HAP-1 (cell line): ENCODE measurements at regions not wholly inside any gene's neighbourhood (a gene's known extent, or its start where the extent isn't known, plus 50 kb on each side); places are given as distances from the start of the nearest gene placed in this dataset.

Source experiments
- DNase-seq, 2 experiments: peaks; one replicate each; pipeline ENCODE4 v3.0.0-alpha.2; 2016 to 2020; ENCODE audit warnings: low spot score in 2 of 2
- H3K27me3 ChIP-seq: fragments of 250-450 bp; sonication (Bioruptor Pico); 2 replicates; pipeline ENCODE4 v1.5.1; 2020; ENCODE audit warnings: low read depth, mild to moderate bottlenecking, moderate library complexity
- H3K36me3 ChIP-seq: fragments of 250-450 bp; sonication (Bioruptor Pico); replicated peaks from 2 replicates; pipeline ENCODE4 v1.5.1; 2020; ENCODE audit warnings: mild to moderate bottlenecking
- H3K4me1 ChIP-seq: fragments of 250-450 bp; sonication (Bioruptor Pico); 2 replicates; pipeline ENCODE4 v1.5.1; 2020; ENCODE audit warnings: mild to moderate bottlenecking
- H3K4me3 ChIP-seq: fragments of 250-450 bp; sonication (Bioruptor Pico); 2 replicates; pipeline ENCODE4 v1.5.1; 2020; ENCODE audit warnings: mild to moderate bottlenecking, moderate library complexity
- H3K9me3 ChIP-seq: fragments of 250-450 bp; sonication (Bioruptor Pico); 2 replicates; pipeline ENCODE4 v1.5.1; 2020; ENCODE audit warnings: mild to moderate bottlenecking, moderate library complexity
- in situ Hi-C: fragments of 300-500 bp; cut with MboI; formaldehyde crosslinking; loops from 3 replicates; pipeline ENCODE4 v1.14.3; 2020; ENCODE audit warnings: low sequenced_read_pairs, inconsistent platforms, mixed read lengths

- H3K4me3 ChIP-seq, result no peak overlapping the region
- 0 out of 2 replicates have a peak, but pooled peaks cover under 1% of the 10 kb centered on the region for H3K27me3 ChIP-seq
- DNase-seq, result no peak
- no peaks in the 10 kb centered on the region for H3K4me1 ChIP-seq
- H3K36me3 ChIP-seq, result no peaks in the 10 kb centered on the region
- no peaks in the 10 kb centered on the region for H3K9me3 ChIP-seq
- in situ Hi-C loops, result no loop called here
These were observed 559.5 kb upstream of the PKN2 start for GRCh38 chr1:88124614-88125013.

GRCh38 chr1:88126467-88126866, 557.6 kb upstream of the PKN2 start:
- no peaks in the 10 kb centered on the region for H3K9me3 ChIP-seq
- H3K4me1 ChIP-seq, result no peaks in the 10 kb centered on the region
- no peak for DNase-seq
- H3K27me3 ChIP-seq, result 0 out of 2 replicates have a peak, but pooled peaks cover 2% of the 10 kb centered on the region
- H3K36me3 ChIP-seq, result no peaks in the 10 kb centered on the region
- in situ Hi-C loops, result no loop called here
- no peak overlapping the region for H3K4me3 ChIP-seq

GRCh38 chr1:88133991-88134390, 550.1 kb upstream of the PKN2 start:
- DNase-seq, result no peak
- Histone ChIP-seq H3K4me1 (peaks cover 14% of the 10 kb centered on the region), H3K4me3 (no peak overlapping the region), H3K36me3 (no peaks in the 10 kb centered on the region), H3K27me3 (0 out of 2 replicates have a peak, but pooled peaks cover 2% of the 10 kb centered on the region), H3K9me3 (no peaks in the 10 kb centered on the region)
- in situ Hi-C loops, result no loop called here

GRCh38 chr1:88134983-88135921, 548.8 kb upstream of the PKN2 start:
- Histone ChIP-seq H3K4me3 (no peak overlapping the region), H3K27me3 (no peaks in the 10 kb centered on the region), H3K36me3 (no peaks in the 10 kb centered on the region), H3K9me3 (no peaks in the 10 kb centered on the region), H3K4me1 (peaks cover 14% of the 10 kb centered on the region)
- in situ Hi-C loops, result no loop called here
- no peak for DNase-seq

- Histone ChIP-seq H3K36me3 (no peaks in the 10 kb centered on the region), H3K4me1 (peaks cover 12% of the 10 kb centered on the region), H3K27me3 (no peaks in the 10 kb centered on the region), H3K4me3 (no peak overlapping the region), H3K9me3 (no peaks in the 10 kb centered on the region)
- in situ Hi-C loops, result no loop called here
- DNase-seq, result no peak
These were observed 544.4 kb upstream of the PKN2 start for GRCh38 chr1:88139633-88140032.

GRCh38 chr1:88140325-88140724, 543.7 kb upstream of the PKN2 start:
- no peak overlapping the region for H3K4me3 ChIP-seq
- no peak for DNase-seq
- in situ Hi-C loops, result no loop called here
- H3K4me1 ChIP-seq, result peaks cover 10% of the 10 kb centered on the region; the same call in 1 of the 2 replicates
- no peaks in the 10 kb centered on the region for H3K9me3 ChIP-seq
- H3K27me3 ChIP-seq, result no peaks in the 10 kb centered on the region
- H3K36me3 ChIP-seq, result no peaks in the 10 kb centered on the region

GRCh38 chr1:88141499-88142074, 542.5 kb upstream of the PKN2 start:
- in situ Hi-C loops, result no loop called here
- H3K4me3 ChIP-seq, result no peak overlapping the region

GRCh38 chr1:88145752-88146151, 538.3 kb upstream of the PKN2 start:
- H3K27me3 ChIP-seq, result 0 out of 2 replicates have a peak, but pooled peaks cover 2% of the 10 kb centered on the region
- H3K4me3 ChIP-seq, result no peak overlapping the region
- no peaks in the 10 kb centered on the region for H3K36me3 ChIP-seq
- no peak for DNase-seq
- no peaks in the 10 kb centered on the region for H3K9me3 ChIP-seq
- peaks cover 4% of the 10 kb centered on the region; the same call in 1 of the 2 replicates for H3K4me1 ChIP-seq
- in situ Hi-C loops, result no loop called here

More at GRCh38 chr1:88141499-88142074, 542.5 kb upstream of the PKN2 start:
- DNase-seq, result no peak
- Histone ChIP-seq H3K4me1 (peaks cover 4% of the 10 kb centered on the region; the same call in 1 of the 2 replicates), H3K27me3 (0 out of 2 replicates have a peak, but pooled peaks cover 2% of the 10 kb centered on the region), H3K9me3 (no peaks in the 10 kb centered on the region), H3K36me3 (no peaks in the 10 kb centered on the region)

GRCh38 chr1:88149686-88150085, 534.4 kb upstream of the PKN2 start:
- Histone ChIP-seq H3K36me3 (no peaks in the 10 kb centered on the region), H3K4me1 (no peaks in the 10 kb centered on the region), H3K27me3 (0 out of 2 replicates have a peak, but pooled peaks cover 2% of the 10 kb centered on the region), H3K9me3 (no peaks in the 10 kb centered on the region), H3K4me3 (no peak overlapping the region)
- DNase-seq, result no peak
- in situ Hi-C loops, result no loop called here

GRCh38 chr1:88150330-88150729, 533.7 kb upstream of the PKN2 start:
- H3K36me3 ChIP-seq, result no peaks in the 10 kb centered on the region
- no peak for DNase-seq

GRCh38 chr1:88163187-88163586, 520.9 kb upstream of the PKN2 start:
- H3K36me3 ChIP-seq, result no peaks in the 10 kb centered on the region
- no peak overlapping the region for H3K4me3 ChIP-seq
- no peaks in the 10 kb centered on the region for H3K4me1 ChIP-seq
- no peaks in the 10 kb centered on the region for H3K27me3 ChIP-seq
- in situ Hi-C loops, result no loop called here
- DNase-seq, result no peak
- no peaks in the 10 kb centered on the region for H3K9me3 ChIP-seq

More at GRCh38 chr1:88150330-88150729, 533.7 kb upstream of the PKN2 start:
- in situ Hi-C loops, result no loop called here
- Histone ChIP-seq H3K27me3 (0 out of 2 replicates have a peak, but pooled peaks cover 2% of the 10 kb centered on the region), H3K4me1 (no peaks in the 10 kb centered on the region), H3K9me3 (no peaks in the 10 kb centered on the region), H3K4me3 (no peak overlapping the region)

- in situ Hi-C loops, result no loop called here
- no peaks in the 10 kb centered on the region for H3K27me3 ChIP-seq
- no peaks in the 10 kb centered on the region for H3K4me1 ChIP-seq
- no peak for DNase-seq
- H3K36me3 ChIP-seq, result no peaks in the 10 kb centered on the region
- no peaks in the 10 kb centered on the region for H3K9me3 ChIP-seq
- H3K4me3 ChIP-seq, result no peak overlapping the region
These were observed 515.9 kb upstream of the PKN2 start for GRCh38 chr1:88168126-88168525.

GRCh38 chr1:88169139-88169538, 514.9 kb upstream of the PKN2 start:
- H3K4me1 ChIP-seq, result no peaks in the 10 kb centered on the region; the same call in 1 of the 2 replicates
- DNase-seq, result no peak
- in situ Hi-C loops, result no loop called here
- H3K36me3 ChIP-seq, result no peaks in the 10 kb centered on the region
- no peak overlapping the region for H3K4me3 ChIP-seq
- no peaks in the 10 kb centered on the region for H3K9me3 ChIP-seq
- no peaks in the 10 kb centered on the region for H3K27me3 ChIP-seq

- Histone ChIP-seq H3K27me3 (no peaks in the 10 kb centered on the region), H3K36me3 (no peaks in the 10 kb centered on the region), H3K4me3 (no peak overlapping the region), H3K4me1 (no peaks in the 10 kb centered on the region; the same call in 1 of the 2 replicates), H3K9me3 (no peaks in the 10 kb centered on the region)
- in situ Hi-C loops, result no loop called here
- no peak for DNase-seq
These were observed 514.1 kb upstream of the PKN2 start for GRCh38 chr1:88169939-88170338.
